ENCODE measurements at regions not wholly inside any gene's neighbourhood (a gene's known extent, or its start where the extent isn't known, plus 50 kb on each side); places are given as distances from the start of the nearest gene placed in this dataset.

DNA sequence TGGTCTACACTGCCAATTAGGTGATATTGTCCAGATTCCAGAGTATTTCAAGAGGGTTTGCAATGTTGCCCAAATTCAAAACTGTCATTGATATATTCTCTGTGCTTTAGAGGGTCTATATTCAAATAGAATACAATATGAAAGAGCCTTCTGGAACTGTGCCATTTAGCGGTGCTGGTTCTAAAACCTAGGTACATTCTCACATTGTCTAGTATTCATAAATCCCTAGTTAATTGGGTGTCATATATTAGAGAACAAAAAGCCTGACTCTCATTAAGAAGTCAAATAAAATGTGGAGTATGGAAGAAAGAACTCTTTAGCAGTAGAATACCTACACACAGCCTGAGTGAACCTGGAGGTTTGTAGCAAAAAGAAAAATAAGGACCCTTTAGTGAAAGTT, 447.9 kb downstream of the CNTN6 start:
- TF ChIP-seq, protein P1, sequence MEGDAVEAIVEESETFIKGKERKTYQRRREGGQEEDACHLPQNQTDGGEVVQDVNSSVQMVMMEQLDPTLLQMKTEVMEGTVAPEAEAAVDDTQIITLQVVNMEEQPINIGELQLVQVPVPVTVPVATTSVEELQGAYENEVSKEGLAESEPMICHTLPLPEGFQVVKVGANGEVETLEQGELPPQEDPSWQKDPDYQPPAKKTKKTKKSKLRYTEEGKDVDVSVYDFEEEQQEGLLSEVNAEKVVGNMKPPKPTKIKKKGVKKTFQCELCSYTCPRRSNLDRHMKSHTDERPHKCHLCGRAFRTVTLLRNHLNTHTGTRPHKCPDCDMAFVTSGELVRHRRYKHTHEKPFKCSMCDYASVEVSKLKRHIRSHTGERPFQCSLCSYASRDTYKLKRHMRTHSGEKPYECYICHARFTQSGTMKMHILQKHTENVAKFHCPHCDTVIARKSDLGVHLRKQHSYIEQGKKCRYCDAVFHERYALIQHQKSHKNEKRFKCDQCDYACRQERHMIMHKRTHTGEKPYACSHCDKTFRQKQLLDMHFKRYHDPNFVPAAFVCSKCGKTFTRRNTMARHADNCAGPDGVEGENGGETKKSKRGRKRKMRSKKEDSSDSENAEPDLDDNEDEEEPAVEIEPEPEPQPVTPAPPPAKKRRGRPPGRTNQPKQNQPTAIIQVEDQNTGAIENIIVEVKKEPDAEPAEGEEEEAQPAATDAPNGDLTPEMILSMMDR (conservative IDR thresholded peaks at IDR 0.05; ENCODE audit: low read depth, low read length), result no peak
- TF ChIP-seq EZH2 (IDR thresholded peaks at IDR 0.05; ENCODE audit: borderline replicate concordance, low read depth, low read length, poor library complexity, severe bottlenecking), result no peak

Measured in A673 (cell line).